NCI-H1694 (cell line): ENCODE measurements at regions not wholly inside any gene's neighbourhood (a gene's known extent, or its start where the extent isn't known, plus 50 kb on each side); places are given as distances from the start of the nearest gene placed in this dataset.
"Not testable (repeated sequence)": the region's sequence is repeated elsewhere in the genome, so short reads cannot be mapped to it uniquely, and the experiment has no call there.

Source experiments
- DNase-seq: peaks from one replicate; lab custom pipeline; 2025; lab: John Stamatoyannopoulos, UW

- no peak for DNase-seq
Observed at GRCh38 chr9:24071716-24072115, 245.7 kb upstream of the ELAVL2 start.

- no peak for DNase-seq
Observed at GRCh38 chr9:24071091-24071490, 245.1 kb upstream of the ELAVL2 start.

GRCh38 chr9:24067107-24067506, 241.1 kb upstream of the ELAVL2 start:
- DNase-seq = not testable (repeated sequence)

GRCh38 chr9:24059651-24060050, 233.6 kb upstream of the ELAVL2 start:
- DNase-seq = no peak

GRCh38 chr9:24051587-24051986, 225.5 kb upstream of the ELAVL2 start:
- DNase-seq = no peak

- not testable (repeated sequence) for DNase-seq
Observed at GRCh38 chr9:24050239-24050638, 224.2 kb upstream of the ELAVL2 start.

- no peak for DNase-seq
Observed at GRCh38 chr9:24045150-24045549, 219.1 kb upstream of the ELAVL2 start.

GRCh38 chr9:24044576-24044975, 218.5 kb upstream of the ELAVL2 start:
- DNase-seq = no peak

GRCh38 chr9:24041160-24041690, 215.2 kb upstream of the ELAVL2 start:
- DNase-seq = peak; percentile 34

- peak; percentile 80 for DNase-seq
Observed at GRCh38 chr9:24036459-24036858, 210.4 kb upstream of the ELAVL2 start.

- DNase-seq = peak; percentile 63
Observed at GRCh38 chr9:24035816-24036215, 209.8 kb upstream of the ELAVL2 start.

- no peak for DNase-seq
Observed at GRCh38 chr9:24011881-24012280, 185.8 kb upstream of the ELAVL2 start.

GRCh38 chr9:24011009-24011717, 185.1 kb upstream of the ELAVL2 start:
- no peak for DNase-seq

GRCh38 chr9:24009322-24009721, 183.3 kb upstream of the ELAVL2 start:
- no peak for DNase-seq

- DNase-seq = no peak
Observed at GRCh38 chr9:24007185-24007584, 181.1 kb upstream of the ELAVL2 start.

- not testable (repeated sequence) for DNase-seq
Observed at GRCh38 chr9:23991874-23992273, 165.8 kb upstream of the ELAVL2 start.

GRCh38 chr9:23979491-23979890, 153.5 kb upstream of the ELAVL2 start:
- no peak for DNase-seq

- no peak for DNase-seq
Observed at GRCh38 chr9:23962101-23962500, 136.1 kb upstream of the ELAVL2 start.

GRCh38 chr9:23945897-23946296, 119.9 kb upstream of the ELAVL2 start:
- no peak for DNase-seq

GRCh38 chr9:23941051-23941450, 115.0 kb upstream of the ELAVL2 start:
- no peak for DNase-seq

GRCh38 chr9:23938908-23939307, 112.9 kb upstream of the ELAVL2 start:
- DNase-seq = peak; percentile 33

GRCh38 chr9:23934291-23934906, 108.4 kb upstream of the ELAVL2 start:
- DNase-seq = no peak

- DNase-seq = no peak
Observed at GRCh38 chr9:23933348-23933747, 107.3 kb upstream of the ELAVL2 start.

GRCh38 chr9:23926368-23926767, 100.3 kb upstream of the ELAVL2 start:
- no peak for DNase-seq
